ENCODE measurements at regions not wholly inside any gene's neighbourhood (a gene's known extent, or its start where the extent isn't known, plus 50 kb on each side); places are given as distances from the start of the nearest gene placed in this dataset.

GRCh38 chr4:123893011-123893981, 496.7 kb downstream of the SPRY1 start:
- H3K9ac ChIP-seq (ENCODE audit: insufficient read length, low read depth): no peak overlapping the region
- no peaks in the 10 kb centered on the region for H3K36me3 ChIP-seq (ENCODE audit: insufficient read depth, insufficient read length, low read length)
- TF ChIP-seq YY1 (IDR thresholded peaks at IDR 0.05; ENCODE audit: insufficient read depth, insufficient read length): no peak
- H3K4me1 ChIP-seq (ENCODE audit: insufficient read depth, insufficient read length): no peaks in the 10 kb centered on the region
- H3K4me3 ChIP-seq (ENCODE audit: insufficient read length, low read depth): no peak overlapping the region
- no peak for DNase-seq (ENCODE audit: low read depth, low spot score)
- H3K27me3 ChIP-seq (ENCODE audit: insufficient read depth, insufficient read length): no peaks in the 10 kb centered on the region
- no peaks in the 10 kb centered on the region for H3K9me3 ChIP-seq (ENCODE audit: insufficient read depth, low read length)

DNA sequence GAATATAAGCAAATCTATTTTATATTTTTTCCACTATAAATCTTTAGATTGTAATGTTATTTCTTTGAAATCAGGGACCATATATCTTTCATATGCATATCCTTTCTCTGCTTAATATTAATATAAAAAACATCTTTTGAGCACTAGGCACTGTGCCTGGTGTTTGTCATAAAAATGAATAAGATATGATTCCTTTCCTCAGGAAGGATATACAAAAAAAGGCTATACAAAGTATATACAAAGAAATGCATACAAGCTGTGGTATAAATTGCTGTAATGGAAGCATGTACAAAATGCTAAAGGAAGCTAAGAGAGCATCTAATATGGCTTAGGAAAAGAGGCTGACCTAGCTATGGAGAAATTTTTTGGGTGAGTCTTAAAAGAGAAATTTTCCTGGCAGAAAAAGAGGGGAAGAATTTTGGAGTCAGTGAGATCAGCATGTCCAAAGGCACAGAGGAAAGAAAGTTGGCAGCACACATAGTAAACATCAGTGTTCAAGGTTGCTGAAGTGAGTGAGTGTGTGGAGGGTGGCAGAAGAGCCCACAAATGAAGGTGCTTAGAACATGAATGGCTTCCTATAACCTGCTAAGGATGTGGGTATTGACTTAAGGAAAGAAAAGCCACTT, 500.0 kb downstream of the SPRY1 start:
- no peaks in the 10 kb centered on the region for H3K36me3 ChIP-seq (ENCODE audit: insufficient read depth, insufficient read length, low read length)
- TF ChIP-seq YY1 (IDR thresholded peaks at IDR 0.05; ENCODE audit: insufficient read depth, insufficient read length) (no peak), ZNF274 (IDR thresholded peaks at IDR 0.05; ENCODE audit: low read depth, low read length) (no peak), SUZ12 (IDR thresholded peaks at IDR 0.05; ENCODE audit: extremely low read depth, insufficient read depth, insufficient read length) (no peak)
- no peak for DNase-seq (ENCODE audit: low read depth, low spot score)
- H3K9ac ChIP-seq (ENCODE audit: insufficient read length, low read depth): no peak overlapping the region
- no peaks in the 10 kb centered on the region for H3K4me1 ChIP-seq (ENCODE audit: insufficient read depth, insufficient read length)
- H3K4me3 ChIP-seq (ENCODE audit: insufficient read length, low read depth): no peak overlapping the region
- H3K27me3 ChIP-seq (ENCODE audit: insufficient read depth, insufficient read length): no peaks in the 10 kb centered on the region
- no peaks in the 10 kb centered on the region for H3K9me3 ChIP-seq (ENCODE audit: insufficient read depth, low read length)

DNA sequence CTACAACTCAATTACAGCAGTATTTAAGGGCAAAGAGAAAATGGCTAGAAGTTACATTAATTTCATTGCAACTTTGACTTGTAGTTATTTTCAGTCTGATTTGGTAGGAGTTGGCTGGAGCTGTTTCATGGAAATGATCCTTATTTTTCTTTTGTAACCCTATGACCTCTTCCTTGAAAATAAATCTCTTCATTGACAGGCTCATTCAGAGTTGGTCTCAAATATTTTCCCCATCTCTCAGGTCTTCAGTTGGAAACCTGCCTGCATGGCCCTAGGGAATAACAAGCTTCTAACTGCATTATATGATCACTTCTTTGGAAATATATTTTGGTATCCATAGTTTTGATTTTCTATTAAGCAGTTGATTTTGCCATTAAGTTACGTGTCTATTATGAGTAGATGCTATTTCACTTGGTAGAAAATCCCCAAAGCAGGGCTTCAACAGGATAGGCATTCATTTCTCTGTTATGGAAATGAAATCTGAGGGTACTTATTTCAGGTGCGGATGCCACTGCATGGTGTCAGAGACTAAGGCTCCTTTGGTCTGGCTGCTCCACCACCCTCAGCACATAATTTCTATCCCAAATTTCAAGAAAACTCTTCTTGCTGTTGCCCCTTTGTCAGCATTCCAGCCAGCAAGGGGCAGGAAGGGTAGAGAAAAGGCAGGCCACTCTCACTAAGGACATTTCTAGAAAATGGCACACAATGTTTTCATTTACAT, 502.5 kb downstream of the SPRY1 start:
- TF ChIP-seq ZNF274 (IDR thresholded peaks at IDR 0.05; ENCODE audit: low read depth, low read length): no peak
- H3K36me3 ChIP-seq (ENCODE audit: insufficient read depth, insufficient read length, low read length): no peaks in the 10 kb centered on the region
- no peak for DNase-seq (ENCODE audit: low read depth, low spot score)
- H3K4me3 ChIP-seq (ENCODE audit: insufficient read length, low read depth): no peak overlapping the region
- H3K27me3 ChIP-seq (ENCODE audit: insufficient read depth, insufficient read length): no peaks in the 10 kb centered on the region
- H3K9ac ChIP-seq (ENCODE audit: insufficient read length, low read depth): no peak overlapping the region
- no peaks in the 10 kb centered on the region for H3K9me3 ChIP-seq (ENCODE audit: insufficient read depth, low read length)
- H3K4me1 ChIP-seq (ENCODE audit: insufficient read depth, insufficient read length): no peaks in the 10 kb centered on the region

DNA sequence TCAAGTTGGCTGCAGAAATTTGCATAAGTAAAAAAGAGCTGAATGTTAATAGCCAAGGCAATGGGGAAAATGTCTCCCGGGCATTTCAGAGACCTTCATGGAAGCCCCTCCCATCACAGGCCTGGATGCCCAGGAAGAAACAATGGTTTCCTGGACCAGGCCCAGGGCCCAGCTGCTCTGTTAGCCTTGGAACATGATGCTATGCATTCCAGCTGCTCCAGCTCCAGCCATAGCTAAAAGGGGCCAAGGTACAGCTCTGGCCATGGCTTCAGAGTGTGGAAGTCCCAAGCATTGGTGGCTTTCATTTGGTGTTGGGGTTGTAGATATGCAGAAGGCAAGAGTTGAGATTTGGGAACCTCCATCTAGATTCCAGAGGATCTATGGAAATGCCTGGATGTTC, 508.3 kb downstream of the SPRY1 start:
- Histone ChIP-seq H3K9ac (ENCODE audit: insufficient read length, low read depth) (no peak overlapping the region), H3K9me3 (ENCODE audit: insufficient read depth, low read length) (peaks cover 8% of the 10 kb centered on the region; the same call in 1 of the 2 replicates), H3K36me3 (ENCODE audit: insufficient read depth, insufficient read length, low read length) (no peaks in the 10 kb centered on the region), H3K27me3 (ENCODE audit: insufficient read depth, insufficient read length) (no peaks in the 10 kb centered on the region), H3K4me3 (ENCODE audit: insufficient read length, low read depth) (no peak overlapping the region), H3K4me1 (ENCODE audit: insufficient read depth, insufficient read length) (no peaks in the 10 kb centered on the region)
- TF ChIP-seq YY1 (IDR thresholded peaks at IDR 0.05; ENCODE audit: insufficient read depth, insufficient read length): no peak
- no peak for TF ChIP-seq ZNF274 (IDR thresholded peaks at IDR 0.05; ENCODE audit: low read depth, low read length)
- no peak for TF ChIP-seq SUZ12 (IDR thresholded peaks at IDR 0.05; ENCODE audit: extremely low read depth, insufficient read depth, insufficient read length)
- no peak for DNase-seq (ENCODE audit: low read depth, low spot score)

GRCh38 chr4:123913598-123913997, 517.0 kb downstream of the SPRY1 start:
- Histone ChIP-seq H3K27me3 (ENCODE audit: insufficient read depth, insufficient read length) (no peaks in the 10 kb centered on the region), H3K36me3 (ENCODE audit: insufficient read depth, insufficient read length, low read length) (no peaks in the 10 kb centered on the region), H3K4me3 (ENCODE audit: insufficient read length, low read depth) (no peak overlapping the region), H3K9me3 (ENCODE audit: insufficient read depth, low read length) (no peaks in the 10 kb centered on the region), H3K4me1 (ENCODE audit: insufficient read depth, insufficient read length) (no peaks in the 10 kb centered on the region), H3K9ac (ENCODE audit: insufficient read length, low read depth) (no peak overlapping the region)
- DNase-seq (ENCODE audit: low read depth, low spot score): no peak
- TF ChIP-seq SUZ12 (IDR thresholded peaks at IDR 0.05; ENCODE audit: extremely low read depth, insufficient read depth, insufficient read length): no peak
- no peak for TF ChIP-seq YY1 (IDR thresholded peaks at IDR 0.05; ENCODE audit: insufficient read depth, insufficient read length)
- TF ChIP-seq ZNF274 (IDR thresholded peaks at IDR 0.05; ENCODE audit: low read depth, low read length): no peak

- H3K9me3 ChIP-seq (ENCODE audit: insufficient read depth, low read length): no peaks in the 10 kb centered on the region
- TF ChIP-seq ZNF274 (IDR thresholded peaks at IDR 0.05; ENCODE audit: low read depth, low read length) (no peak), YY1 (IDR thresholded peaks at IDR 0.05; ENCODE audit: insufficient read depth, insufficient read length) (no peak), SUZ12 (IDR thresholded peaks at IDR 0.05; ENCODE audit: extremely low read depth, insufficient read depth, insufficient read length) (no peak)
- DNase-seq (ENCODE audit: low read depth, low spot score): no peak
- H3K4me3 ChIP-seq (ENCODE audit: insufficient read length, low read depth): no peak overlapping the region
- H3K4me1 ChIP-seq (ENCODE audit: insufficient read depth, insufficient read length): no peaks in the 10 kb centered on the region
- no peaks in the 10 kb centered on the region for H3K27me3 ChIP-seq (ENCODE audit: insufficient read depth, insufficient read length)
- H3K9ac ChIP-seq (ENCODE audit: insufficient read length, low read depth): no peak overlapping the region
- no peaks in the 10 kb centered on the region for H3K36me3 ChIP-seq (ENCODE audit: insufficient read depth, insufficient read length, low read length)
These were observed 520.2 kb downstream of the SPRY1 start for GRCh38 chr4:123916821-123917220.

GRCh38 chr4:123919576-123920098, 523.0 kb downstream of the SPRY1 start:
- Histone ChIP-seq H3K27me3 (ENCODE audit: insufficient read depth, insufficient read length) (no peaks in the 10 kb centered on the region), H3K36me3 (ENCODE audit: insufficient read depth, insufficient read length, low read length) (no peaks in the 10 kb centered on the region), H3K4me1 (ENCODE audit: insufficient read depth, insufficient read length) (no peaks in the 10 kb centered on the region), H3K4me3 (ENCODE audit: insufficient read length, low read depth) (no peak overlapping the region), H3K9ac (ENCODE audit: insufficient read length, low read depth) (no peak overlapping the region), H3K9me3 (ENCODE audit: insufficient read depth, low read length) (no peaks in the 10 kb centered on the region)
- no peak for TF ChIP-seq SUZ12 (IDR thresholded peaks at IDR 0.05; ENCODE audit: extremely low read depth, insufficient read depth, insufficient read length)
- no peak for TF ChIP-seq ZNF274 (IDR thresholded peaks at IDR 0.05; ENCODE audit: low read depth, low read length)
- no peak for TF ChIP-seq YY1 (IDR thresholded peaks at IDR 0.05; ENCODE audit: insufficient read depth, insufficient read length)
- DNase-seq (ENCODE audit: low read depth, low spot score): no peak

Measured in NT2/D1 (cell line).